ENCODE measurements at regions not wholly inside any gene's neighbourhood (a gene's known extent, or its start where the extent isn't known, plus 50 kb on each side); places are given as distances from the start of the nearest gene placed in this dataset.

DNA sequence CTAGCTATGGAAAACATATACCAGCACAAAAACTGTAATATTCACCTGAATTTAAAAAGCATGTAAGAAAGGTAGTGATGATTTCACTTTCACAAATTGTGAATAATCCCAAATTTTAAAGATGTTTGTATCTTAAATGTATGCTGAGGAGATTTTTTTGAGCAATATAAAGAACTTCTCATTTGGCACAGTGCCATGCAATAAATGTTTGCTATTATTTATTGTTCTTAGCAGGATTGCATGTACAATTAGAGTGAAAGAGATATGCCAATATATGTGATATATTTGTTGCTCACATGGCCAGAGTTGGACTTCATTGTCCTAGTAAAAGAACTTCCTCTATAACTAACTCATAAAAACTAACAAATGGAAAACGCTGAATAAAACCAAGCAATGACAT lies 895.1 kb upstream of the KCND2 start:
- Mint-ChIP-seq H3K4me1 (ENCODE audit: low read depth) (peaks cover 9% of the 10 kb centered on the region), H3K27ac (no peak overlapping the region), H3K27me3 (no peaks in the 10 kb centered on the region), H3K9me3 (ENCODE audit: low read depth) (no peaks in the 10 kb centered on the region), H3K4me3 (ENCODE audit: low read depth) (no peak overlapping the region), H3K36me3 (ENCODE audit: insufficient read depth) (no peaks in the 10 kb centered on the region)
- TF ChIP-seq, protein P1, sequence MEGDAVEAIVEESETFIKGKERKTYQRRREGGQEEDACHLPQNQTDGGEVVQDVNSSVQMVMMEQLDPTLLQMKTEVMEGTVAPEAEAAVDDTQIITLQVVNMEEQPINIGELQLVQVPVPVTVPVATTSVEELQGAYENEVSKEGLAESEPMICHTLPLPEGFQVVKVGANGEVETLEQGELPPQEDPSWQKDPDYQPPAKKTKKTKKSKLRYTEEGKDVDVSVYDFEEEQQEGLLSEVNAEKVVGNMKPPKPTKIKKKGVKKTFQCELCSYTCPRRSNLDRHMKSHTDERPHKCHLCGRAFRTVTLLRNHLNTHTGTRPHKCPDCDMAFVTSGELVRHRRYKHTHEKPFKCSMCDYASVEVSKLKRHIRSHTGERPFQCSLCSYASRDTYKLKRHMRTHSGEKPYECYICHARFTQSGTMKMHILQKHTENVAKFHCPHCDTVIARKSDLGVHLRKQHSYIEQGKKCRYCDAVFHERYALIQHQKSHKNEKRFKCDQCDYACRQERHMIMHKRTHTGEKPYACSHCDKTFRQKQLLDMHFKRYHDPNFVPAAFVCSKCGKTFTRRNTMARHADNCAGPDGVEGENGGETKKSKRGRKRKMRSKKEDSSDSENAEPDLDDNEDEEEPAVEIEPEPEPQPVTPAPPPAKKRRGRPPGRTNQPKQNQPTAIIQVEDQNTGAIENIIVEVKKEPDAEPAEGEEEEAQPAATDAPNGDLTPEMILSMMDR (IDR thresholded peaks at IDR 0.05; ENCODE audit: unreplicated experiment): no peak
- DNase-seq (ENCODE audit: low spot score, unreplicated experiment): no peak

DNA sequence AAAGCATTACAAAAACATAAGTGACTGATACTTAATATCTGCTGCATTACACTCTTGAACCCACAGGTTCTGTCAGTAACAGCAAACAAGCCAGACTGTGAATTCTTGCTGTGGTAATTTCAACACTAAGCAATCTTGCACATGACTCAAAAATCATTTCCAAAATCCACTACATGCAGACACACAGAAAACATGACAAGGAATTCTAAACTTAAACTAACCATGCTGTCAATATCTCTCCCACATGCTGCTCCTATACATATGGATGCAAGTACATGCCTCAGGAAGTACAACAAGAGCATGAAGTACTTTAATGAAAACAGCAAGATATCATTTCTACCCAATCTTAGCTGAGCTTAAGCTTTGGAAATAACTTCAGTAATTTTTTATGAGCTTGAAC lies 890.2 kb upstream of the KCND2 start:
- Mint-ChIP-seq H3K36me3 (ENCODE audit: insufficient read depth) (no peaks in the 10 kb centered on the region), H3K9me3 (ENCODE audit: low read depth) (no peaks in the 10 kb centered on the region), H3K4me1 (ENCODE audit: low read depth) (no peaks in the 10 kb centered on the region), H3K4me3 (ENCODE audit: low read depth) (no peak overlapping the region), H3K27ac (no peak overlapping the region), H3K27me3 (no peaks in the 10 kb centered on the region)
- DNase-seq (ENCODE audit: low spot score, unreplicated experiment): no peak
- TF ChIP-seq, protein P1 (IDR thresholded peaks at IDR 0.05; ENCODE audit: unreplicated experiment): no peak

DNA sequence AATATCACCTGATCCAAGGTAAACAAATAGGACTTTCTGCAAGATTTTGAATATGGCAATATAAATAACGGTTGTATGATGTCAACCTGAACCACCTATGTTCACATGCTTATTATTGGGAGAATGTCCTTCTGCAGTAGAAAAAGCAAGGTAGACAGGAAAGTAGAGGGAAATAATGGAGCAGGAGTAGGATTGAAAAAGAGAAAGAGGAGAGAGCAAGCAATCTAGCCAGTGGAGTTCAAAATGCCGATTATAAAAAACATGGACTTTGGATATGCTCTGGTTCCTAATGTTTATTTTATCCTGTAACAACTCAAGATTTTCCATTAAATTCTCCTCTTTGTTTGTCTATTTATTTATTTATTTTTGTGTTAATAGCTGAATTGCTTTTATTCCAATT lies 878.0 kb upstream of the KCND2 start:
- H3K9me3 Mint-ChIP-seq (ENCODE audit: low read depth): no peaks in the 10 kb centered on the region
- no peaks in the 10 kb centered on the region for H3K27me3 Mint-ChIP-seq
- no peaks in the 10 kb centered on the region for H3K4me1 Mint-ChIP-seq (ENCODE audit: low read depth)
- no peaks in the 10 kb centered on the region for H3K36me3 Mint-ChIP-seq (ENCODE audit: insufficient read depth)
- no peak overlapping the region for H3K4me3 Mint-ChIP-seq (ENCODE audit: low read depth)
- TF ChIP-seq, protein P1 (IDR thresholded peaks at IDR 0.05; ENCODE audit: unreplicated experiment): no peak
- DNase-seq (ENCODE audit: low spot score, unreplicated experiment): no peak
- no peak overlapping the region for H3K27ac Mint-ChIP-seq

DNA sequence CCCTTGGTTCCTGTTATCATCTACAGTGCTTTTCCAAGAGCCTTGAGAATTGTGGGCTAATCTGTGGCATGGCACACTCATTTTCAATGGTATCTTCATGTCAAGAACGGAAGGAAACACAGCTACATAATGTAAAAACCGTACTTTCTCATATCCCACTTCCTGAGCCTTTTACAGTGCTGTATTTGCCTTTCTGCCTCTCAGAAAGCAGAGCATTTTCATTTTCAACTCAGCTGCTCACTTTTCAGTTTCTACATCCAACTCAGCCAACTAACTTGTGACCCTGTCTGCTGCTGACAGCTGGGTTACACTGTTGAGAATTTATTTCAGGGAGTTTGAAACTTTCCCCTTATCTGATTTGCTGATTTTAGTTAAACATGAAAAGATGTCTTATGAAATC lies 875.8 kb upstream of the KCND2 start:
- no peak overlapping the region for H3K27ac Mint-ChIP-seq
- H3K4me3 Mint-ChIP-seq (ENCODE audit: low read depth): no peak overlapping the region
- no peaks in the 10 kb centered on the region for H3K4me1 Mint-ChIP-seq (ENCODE audit: low read depth)
- no peak for DNase-seq (ENCODE audit: low spot score, unreplicated experiment)
- no peaks in the 10 kb centered on the region for H3K27me3 Mint-ChIP-seq
- TF ChIP-seq, protein P1 (IDR thresholded peaks at IDR 0.05; ENCODE audit: unreplicated experiment): no peak
- no peaks in the 10 kb centered on the region for H3K9me3 Mint-ChIP-seq (ENCODE audit: low read depth)
- H3K36me3 Mint-ChIP-seq (ENCODE audit: insufficient read depth): no peaks in the 10 kb centered on the region

DNA sequence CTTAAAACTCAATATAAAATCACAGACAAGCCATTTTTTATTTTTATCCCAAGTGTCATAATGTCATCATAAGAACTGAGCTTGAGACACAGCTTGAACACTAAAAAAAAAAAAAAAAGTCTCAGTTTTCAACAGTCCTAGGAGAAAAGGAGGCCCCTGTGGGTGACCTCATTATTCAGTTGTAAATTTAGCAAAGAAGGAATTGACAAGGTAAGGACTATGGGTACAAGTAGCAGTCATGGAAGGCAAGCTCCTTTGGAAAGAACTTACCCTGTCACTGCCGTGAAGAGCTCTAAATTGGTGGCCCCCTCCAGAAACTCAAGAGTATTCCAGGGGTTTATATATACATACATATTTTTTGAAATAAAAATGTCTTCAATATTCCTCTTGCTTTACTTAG lies 864.4 kb upstream of the KCND2 start:
- no peak for DNase-seq (ENCODE audit: low spot score, unreplicated experiment)
- peaks cover 4% of the 10 kb centered on the region for H3K9me3 Mint-ChIP-seq (ENCODE audit: low read depth)
- TF ChIP-seq, protein P1 (IDR thresholded peaks at IDR 0.05; ENCODE audit: unreplicated experiment): no peak
- no peaks in the 10 kb centered on the region for H3K4me1 Mint-ChIP-seq (ENCODE audit: low read depth)
- no peaks in the 10 kb centered on the region for H3K36me3 Mint-ChIP-seq (ENCODE audit: insufficient read depth)
- H3K4me3 Mint-ChIP-seq (ENCODE audit: low read depth): no peak overlapping the region
- no peak overlapping the region for H3K27ac Mint-ChIP-seq
- H3K27me3 Mint-ChIP-seq: no peaks in the 10 kb centered on the region
